ENCODE measurements at regions not wholly inside any gene's neighbourhood (a gene's known extent, or its start where the extent isn't known, plus 50 kb on each side); places are given as distances from the start of the nearest gene placed in this dataset.

DNA sequence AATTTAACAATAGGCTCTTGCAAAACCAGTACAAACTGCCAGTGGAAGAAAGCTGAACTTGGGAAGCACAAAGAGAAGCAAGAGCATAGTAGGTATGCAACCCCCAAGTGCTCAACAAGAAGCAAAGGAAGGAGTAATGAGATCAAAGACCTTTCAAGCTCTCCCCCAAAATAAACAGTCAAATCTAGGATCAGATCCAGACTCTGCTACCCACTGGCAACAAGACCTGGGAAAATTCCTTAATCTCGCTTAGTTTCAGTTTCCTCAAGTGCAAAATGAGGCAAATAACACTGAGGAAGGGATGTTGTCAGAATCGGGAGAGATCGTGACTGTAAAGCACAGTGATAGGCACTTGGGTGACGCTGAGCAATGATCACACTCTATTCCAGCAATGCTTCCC lies 329.2 kb downstream of the TNS1 start:
- TF ChIP-seq, protein P1, sequence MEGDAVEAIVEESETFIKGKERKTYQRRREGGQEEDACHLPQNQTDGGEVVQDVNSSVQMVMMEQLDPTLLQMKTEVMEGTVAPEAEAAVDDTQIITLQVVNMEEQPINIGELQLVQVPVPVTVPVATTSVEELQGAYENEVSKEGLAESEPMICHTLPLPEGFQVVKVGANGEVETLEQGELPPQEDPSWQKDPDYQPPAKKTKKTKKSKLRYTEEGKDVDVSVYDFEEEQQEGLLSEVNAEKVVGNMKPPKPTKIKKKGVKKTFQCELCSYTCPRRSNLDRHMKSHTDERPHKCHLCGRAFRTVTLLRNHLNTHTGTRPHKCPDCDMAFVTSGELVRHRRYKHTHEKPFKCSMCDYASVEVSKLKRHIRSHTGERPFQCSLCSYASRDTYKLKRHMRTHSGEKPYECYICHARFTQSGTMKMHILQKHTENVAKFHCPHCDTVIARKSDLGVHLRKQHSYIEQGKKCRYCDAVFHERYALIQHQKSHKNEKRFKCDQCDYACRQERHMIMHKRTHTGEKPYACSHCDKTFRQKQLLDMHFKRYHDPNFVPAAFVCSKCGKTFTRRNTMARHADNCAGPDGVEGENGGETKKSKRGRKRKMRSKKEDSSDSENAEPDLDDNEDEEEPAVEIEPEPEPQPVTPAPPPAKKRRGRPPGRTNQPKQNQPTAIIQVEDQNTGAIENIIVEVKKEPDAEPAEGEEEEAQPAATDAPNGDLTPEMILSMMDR (IDR thresholded peaks at IDR 0.05) = no peak
- no peak for TF ChIP-seq ZFX (IDR thresholded peaks at IDR 0.05; ENCODE audit: borderline replicate concordance)
